ENCODE measurements at regions not wholly inside any gene's neighbourhood (a gene's known extent, or its start where the extent isn't known, plus 50 kb on each side); places are given as distances from the start of the nearest gene placed in this dataset.

GRCh38 chr5:74041913-74042312 is 415.9 kb downstream of the ARHGEF28 start:
- no peaks in the 10 kb centered on the region for H3K36me3 ChIP-seq (ENCODE audit: control insufficient read depth, insufficient read depth, low read length)
- no peaks in the 10 kb centered on the region for H3K27me3 ChIP-seq (ENCODE audit: control insufficient read depth, insufficient read depth, low read length)
- 0 out of 2 replicates have a peak, but pooled peaks cover 4% of the 10 kb centered on the region for H3K4me1 ChIP-seq (ENCODE audit: control insufficient read depth, insufficient read depth, low read length)
- no peak overlapping the region for H3K4me3 ChIP-seq (ENCODE audit: low read depth, low read length)
- H3K9ac ChIP-seq (ENCODE audit: low read depth, low read length): no peak overlapping the region
- H3K27ac ChIP-seq (ENCODE audit: low read depth, low read length): no peak overlapping the region
- H3K9me3 ChIP-seq (ENCODE audit: control insufficient read depth, insufficient read depth, low read length): no peaks in the 10 kb centered on the region

GRCh38 chr5:74040811-74041491 is 415.0 kb downstream of the ARHGEF28 start:
- no peaks in the 10 kb centered on the region for H3K27me3 ChIP-seq (ENCODE audit: control insufficient read depth, insufficient read depth, low read length)
- H3K9ac ChIP-seq (ENCODE audit: low read depth, low read length): no peak overlapping the region
- no peaks in the 10 kb centered on the region for H3K9me3 ChIP-seq (ENCODE audit: control insufficient read depth, insufficient read depth, low read length)

DNA sequence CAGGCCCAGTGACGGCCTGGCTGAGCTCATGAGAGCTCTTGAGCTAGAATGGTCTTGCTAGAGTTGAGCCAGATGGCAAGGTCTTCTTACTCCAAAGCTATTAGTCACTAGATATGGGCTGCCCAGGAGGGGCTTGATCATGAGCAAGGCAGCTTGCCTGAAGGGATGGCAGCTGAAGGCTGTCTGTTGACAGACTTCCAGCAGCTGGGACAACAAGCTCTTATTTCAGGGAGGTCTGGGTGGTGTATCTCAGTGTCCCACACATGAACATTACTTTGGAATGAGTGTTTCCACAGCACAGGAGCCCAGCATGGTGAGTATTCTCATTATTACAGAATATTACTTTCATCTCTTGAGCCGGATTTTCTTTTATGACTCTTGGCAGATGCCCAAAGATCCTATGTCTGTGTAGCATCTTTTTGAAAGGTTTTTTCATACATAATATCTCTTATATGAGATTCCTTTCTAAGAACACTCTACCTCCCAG is 414.1 kb downstream of the ARHGEF28 start:
- Histone ChIP-seq H3K4me3 (ENCODE audit: low read depth, low read length) (no peak overlapping the region), H3K9me3 (ENCODE audit: control insufficient read depth, insufficient read depth, low read length) (no peaks in the 10 kb centered on the region), H3K9ac (ENCODE audit: low read depth, low read length) (no peak overlapping the region), H3K27me3 (ENCODE audit: control insufficient read depth, insufficient read depth, low read length) (no peaks in the 10 kb centered on the region), H3K4me1 (ENCODE audit: control insufficient read depth, insufficient read depth, low read length) (0 out of 2 replicates have a peak, but pooled peaks cover 4% of the 10 kb centered on the region), H3K27ac (ENCODE audit: low read depth, low read length) (no peak overlapping the region), H3K36me3 (ENCODE audit: control insufficient read depth, insufficient read depth, low read length) (no peaks in the 10 kb centered on the region)

More at GRCh38 chr5:74040811-74041491, 415.0 kb downstream of the ARHGEF28 start:
- H3K4me3 ChIP-seq (ENCODE audit: low read depth, low read length): no peak overlapping the region
- H3K4me1 ChIP-seq (ENCODE audit: control insufficient read depth, insufficient read depth, low read length): 0 out of 2 replicates have a peak, but pooled peaks cover 4% of the 10 kb centered on the region
- H3K27ac ChIP-seq (ENCODE audit: low read depth, low read length): no peak overlapping the region
- no peaks in the 10 kb centered on the region for H3K36me3 ChIP-seq (ENCODE audit: control insufficient read depth, insufficient read depth, low read length)

DNA sequence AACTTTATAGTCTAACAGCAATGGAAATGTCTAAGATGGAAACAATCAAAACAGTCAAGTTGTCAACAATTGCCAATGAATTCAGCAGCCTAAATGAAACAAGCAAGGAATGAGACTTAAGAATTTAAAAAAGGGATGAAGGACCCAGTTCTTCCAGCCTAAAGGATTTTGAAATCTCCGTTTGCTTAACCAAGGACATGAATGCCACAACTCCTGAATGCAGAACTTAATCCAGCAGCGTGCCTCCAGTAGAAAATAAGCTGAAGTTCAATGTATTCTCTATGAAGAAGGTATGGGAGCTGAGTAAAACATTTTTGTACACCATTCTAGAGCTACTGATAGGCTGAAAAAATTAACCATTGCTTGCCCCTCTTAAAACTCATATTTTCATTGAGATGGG is 411.3 kb downstream of the ARHGEF28 start:
- H3K9ac ChIP-seq (ENCODE audit: low read depth, low read length): no peak overlapping the region
- H3K27ac ChIP-seq (ENCODE audit: low read depth, low read length): no peak overlapping the region
- no peaks in the 10 kb centered on the region for H3K36me3 ChIP-seq (ENCODE audit: control insufficient read depth, insufficient read depth, low read length)
- H3K27me3 ChIP-seq (ENCODE audit: control insufficient read depth, insufficient read depth, low read length): no peaks in the 10 kb centered on the region
- 0 out of 2 replicates have a peak, but pooled peaks cover 4% of the 10 kb centered on the region for H3K4me1 ChIP-seq (ENCODE audit: control insufficient read depth, insufficient read depth, low read length)
- no peak overlapping the region for H3K4me3 ChIP-seq (ENCODE audit: low read depth, low read length)
- no peaks in the 10 kb centered on the region for H3K9me3 ChIP-seq (ENCODE audit: control insufficient read depth, insufficient read depth, low read length)

DNA sequence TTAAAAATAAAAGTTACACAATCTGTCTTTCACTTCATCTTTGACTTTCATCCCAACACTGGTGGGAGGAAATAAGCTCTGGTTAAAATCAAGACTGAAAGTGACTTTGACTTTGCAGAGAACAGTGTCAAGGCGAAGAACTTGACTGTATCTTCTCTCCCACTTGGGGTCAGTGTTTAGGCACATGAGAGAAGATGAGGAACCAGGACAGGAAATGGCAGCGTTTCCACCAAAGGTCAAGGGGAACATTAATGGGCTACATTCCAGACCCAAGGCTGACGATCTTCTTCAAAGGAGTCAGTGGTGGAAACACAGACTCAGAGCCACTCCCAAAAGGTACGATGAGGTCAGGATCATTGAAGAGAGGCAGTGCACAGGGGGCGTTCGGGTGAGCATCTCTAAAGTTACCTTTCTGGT is 409.5 kb downstream of the ARHGEF28 start:
- H3K4me3 ChIP-seq (ENCODE audit: low read depth, low read length): no peak overlapping the region
- H3K4me1 ChIP-seq (ENCODE audit: control insufficient read depth, insufficient read depth, low read length): 0 out of 2 replicates have a peak, but pooled peaks cover 4% of the 10 kb centered on the region
- H3K27ac ChIP-seq (ENCODE audit: low read depth, low read length): no peak overlapping the region
- H3K9ac ChIP-seq (ENCODE audit: low read depth, low read length): no peak overlapping the region
- no peaks in the 10 kb centered on the region for H3K27me3 ChIP-seq (ENCODE audit: control insufficient read depth, insufficient read depth, low read length)
- no peaks in the 10 kb centered on the region for H3K36me3 ChIP-seq (ENCODE audit: control insufficient read depth, insufficient read depth, low read length)
- no peaks in the 10 kb centered on the region for H3K9me3 ChIP-seq (ENCODE audit: control insufficient read depth, insufficient read depth, low read length)

- H3K4me1 ChIP-seq (ENCODE audit: control insufficient read depth, insufficient read depth, low read length): 0 out of 2 replicates have a peak, but pooled peaks cover 4% of the 10 kb centered on the region
- no peaks in the 10 kb centered on the region for H3K27me3 ChIP-seq (ENCODE audit: control insufficient read depth, insufficient read depth, low read length)
- H3K9ac ChIP-seq (ENCODE audit: low read depth, low read length): no peak overlapping the region
- H3K9me3 ChIP-seq (ENCODE audit: control insufficient read depth, insufficient read depth, low read length): no peaks in the 10 kb centered on the region
- H3K4me3 ChIP-seq (ENCODE audit: low read depth, low read length): no peak overlapping the region
- no peak overlapping the region for H3K27ac ChIP-seq (ENCODE audit: low read depth, low read length)
- no peaks in the 10 kb centered on the region for H3K36me3 ChIP-seq (ENCODE audit: control insufficient read depth, insufficient read depth, low read length)
These were observed 408.7 kb downstream of the ARHGEF28 start for GRCh38 chr5:74034733-74035132.

DNA sequence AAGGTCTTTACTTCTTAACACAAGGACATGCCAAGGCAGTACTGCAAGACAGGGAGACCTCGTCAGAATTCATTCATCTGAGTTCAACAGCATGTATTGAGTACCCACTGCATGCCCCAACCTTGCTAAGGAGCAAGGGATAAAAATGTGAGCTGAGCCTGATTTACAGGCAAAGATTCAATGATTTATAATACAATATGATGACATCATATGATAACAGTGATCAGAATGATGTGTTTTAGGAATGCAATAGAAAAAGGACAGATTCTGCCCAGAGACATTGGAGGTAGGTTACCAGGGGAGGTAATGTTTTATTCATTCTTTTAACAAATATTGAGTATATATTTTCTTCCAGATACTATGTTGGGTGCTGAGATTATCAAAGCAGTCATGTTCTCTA is 406.6 kb downstream of the ARHGEF28 start:
- Histone ChIP-seq H3K4me3 (ENCODE audit: low read depth, low read length) (no peak overlapping the region), H3K4me1 (ENCODE audit: control insufficient read depth, insufficient read depth, low read length) (no peaks in the 10 kb centered on the region), H3K9me3 (ENCODE audit: control insufficient read depth, insufficient read depth, low read length) (no peaks in the 10 kb centered on the region), H3K36me3 (ENCODE audit: control insufficient read depth, insufficient read depth, low read length) (no peaks in the 10 kb centered on the region), H3K9ac (ENCODE audit: low read depth, low read length) (no peak overlapping the region), H3K27me3 (ENCODE audit: control insufficient read depth, insufficient read depth, low read length) (no peaks in the 10 kb centered on the region), H3K27ac (ENCODE audit: low read depth, low read length) (no peak overlapping the region)

DNA sequence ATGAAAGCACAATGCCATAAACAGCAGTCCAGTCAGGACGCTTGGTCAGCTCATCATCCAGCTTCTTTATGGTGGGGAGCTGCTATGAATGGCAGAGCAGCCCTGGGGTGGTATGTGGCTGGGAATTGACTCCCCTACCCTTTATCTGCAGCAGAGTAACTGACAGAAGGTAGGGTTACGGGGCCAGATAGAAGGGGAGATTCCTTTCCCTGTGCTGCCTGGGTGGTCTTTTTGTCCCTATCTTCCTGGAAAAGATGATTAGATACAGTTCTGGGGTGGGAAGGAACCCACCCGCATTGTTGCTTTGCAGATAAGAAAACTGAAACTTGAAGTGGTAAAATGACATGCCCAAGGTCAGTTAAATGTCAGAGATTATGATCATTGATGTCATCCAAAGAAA is 405.5 kb downstream of the ARHGEF28 start:
- Histone ChIP-seq H3K4me1 (ENCODE audit: control insufficient read depth, insufficient read depth, low read length) (no peaks in the 10 kb centered on the region), H3K9ac (ENCODE audit: low read depth, low read length) (no peak overlapping the region), H3K27ac (ENCODE audit: low read depth, low read length) (no peak overlapping the region), H3K27me3 (ENCODE audit: control insufficient read depth, insufficient read depth, low read length) (no peaks in the 10 kb centered on the region), H3K36me3 (ENCODE audit: control insufficient read depth, insufficient read depth, low read length) (no peaks in the 10 kb centered on the region), H3K9me3 (ENCODE audit: control insufficient read depth, insufficient read depth, low read length) (no peaks in the 10 kb centered on the region), H3K4me3 (ENCODE audit: low read depth, low read length) (no peak overlapping the region)

- no peak overlapping the region for H3K4me3 ChIP-seq (ENCODE audit: low read depth, low read length)
- no peaks in the 10 kb centered on the region for H3K27me3 ChIP-seq (ENCODE audit: control insufficient read depth, insufficient read depth, low read length)
- no peak overlapping the region for H3K27ac ChIP-seq (ENCODE audit: low read depth, low read length)
- H3K4me1 ChIP-seq (ENCODE audit: control insufficient read depth, insufficient read depth, low read length): no peaks in the 10 kb centered on the region
- no peaks in the 10 kb centered on the region for H3K9me3 ChIP-seq (ENCODE audit: control insufficient read depth, insufficient read depth, low read length)
- H3K9ac ChIP-seq (ENCODE audit: low read depth, low read length): no peak overlapping the region
- no peaks in the 10 kb centered on the region for H3K36me3 ChIP-seq (ENCODE audit: control insufficient read depth, insufficient read depth, low read length)
These were observed 404.8 kb downstream of the ARHGEF28 start for GRCh38 chr5:74030821-74031220.

DNA sequence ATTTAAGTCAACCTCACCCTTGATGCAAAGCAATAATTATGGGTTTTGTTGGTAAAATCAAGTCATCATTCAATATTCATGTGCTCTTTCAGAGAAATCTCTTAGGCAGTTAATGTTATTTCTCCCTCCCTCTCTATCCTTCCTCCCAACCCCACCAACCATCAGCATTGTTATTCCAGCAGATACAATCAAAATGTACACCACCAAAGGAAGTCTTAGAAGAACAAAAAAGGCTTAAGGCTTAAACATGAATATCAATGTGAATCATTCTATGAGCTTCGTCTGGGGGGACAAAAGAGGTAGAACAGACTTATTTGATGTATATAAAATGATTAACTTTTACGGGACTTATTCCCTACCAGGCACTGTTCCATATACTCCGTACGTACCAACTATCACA is 404.4 kb downstream of the ARHGEF28 start:
- H3K4me3 ChIP-seq (ENCODE audit: low read depth, low read length): no peak overlapping the region
- H3K27ac ChIP-seq (ENCODE audit: low read depth, low read length): no peak overlapping the region
- H3K9ac ChIP-seq (ENCODE audit: low read depth, low read length): no peak overlapping the region
- H3K4me1 ChIP-seq (ENCODE audit: control insufficient read depth, insufficient read depth, low read length): no peaks in the 10 kb centered on the region
- no peaks in the 10 kb centered on the region for H3K9me3 ChIP-seq (ENCODE audit: control insufficient read depth, insufficient read depth, low read length)
- no peaks in the 10 kb centered on the region for H3K36me3 ChIP-seq (ENCODE audit: control insufficient read depth, insufficient read depth, low read length)
- no peaks in the 10 kb centered on the region for H3K27me3 ChIP-seq (ENCODE audit: control insufficient read depth, insufficient read depth, low read length)

DNA sequence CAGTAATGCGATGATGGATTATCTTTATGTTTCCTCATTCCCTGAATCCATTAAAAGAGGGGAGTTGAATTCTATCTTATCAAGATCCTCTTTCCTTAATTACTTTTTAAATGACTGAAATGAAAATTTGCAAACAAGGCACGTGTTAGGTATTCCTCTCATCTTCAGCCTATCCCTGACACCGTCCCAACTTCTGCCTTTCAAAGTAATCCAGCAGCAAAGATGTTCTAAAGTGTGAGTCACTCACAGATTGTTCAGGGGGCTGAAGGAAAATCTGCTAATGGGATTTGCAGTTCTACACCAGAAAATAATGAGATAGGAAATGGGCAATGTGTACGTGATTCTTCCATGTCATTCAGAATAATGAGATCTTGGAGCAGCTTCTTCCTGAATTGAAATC is 403.0 kb downstream of the ARHGEF28 start:
- Histone ChIP-seq H3K4me3 (ENCODE audit: low read depth, low read length) (no peak overlapping the region), H3K36me3 (ENCODE audit: control insufficient read depth, insufficient read depth, low read length) (no peaks in the 10 kb centered on the region), H3K4me1 (ENCODE audit: control insufficient read depth, insufficient read depth, low read length) (no peaks in the 10 kb centered on the region), H3K27me3 (ENCODE audit: control insufficient read depth, insufficient read depth, low read length) (no peaks in the 10 kb centered on the region), H3K9ac (ENCODE audit: low read depth, low read length) (no peak overlapping the region), H3K9me3 (ENCODE audit: control insufficient read depth, insufficient read depth, low read length) (no peaks in the 10 kb centered on the region), H3K27ac (ENCODE audit: low read depth, low read length) (no peak overlapping the region)
